ENCODE measurements at regions not wholly inside any gene's neighbourhood (a gene's known extent, or its start where the extent isn't known, plus 50 kb on each side); places are given as distances from the start of the nearest gene placed in this dataset.

- H3K4me1 ChIP-seq (ENCODE audit: control insufficient read depth in 1 of 2, insufficient read depth in 2 of 2, low read length in 2 of 2), result no peaks in the 10 kb centered on the region
- Mint-ChIP-seq H3K36me3 (no peaks in the 10 kb centered on the region), H3K9me3 (peaks cover 10 to 21% (median 15%) of the 10 kb centered on the region in 7 donors), H3K4me1 (no peaks in the 10 kb centered on the region), H3K4me3 (no peak overlapping the region), H3K27me3 (ENCODE audit: low read depth in 3 of 3) (peaks cover 0 to 7% (median 5%) of the 10 kb centered on the region in 3 donors), H3K27ac (no peak overlapping the region)
- no peaks in the 10 kb centered on the region for H3K27me3 ChIP-seq (ENCODE audit: control insufficient read depth in 2 of 2, insufficient read depth in 2 of 2, low read length in 2 of 2)
- no peaks in the 10 kb centered on the region for H3K79me2 ChIP-seq (ENCODE audit: insufficient read depth, low read length)
- no peak for DNase-seq
- H3K36me3 ChIP-seq (replicated peaks in 1 of 2; ENCODE audit: control insufficient read depth in 1 of 2, insufficient read depth in 2 of 2, low read length in 2 of 2), result no peaks in the 10 kb centered on the region
- H3K27ac ChIP-seq (ENCODE audit: low read depth in 1 of 2, low read length in 2 of 2), result no peak overlapping the region
- H4K20me1 ChIP-seq (ENCODE audit: insufficient read depth, low read length), result no peaks in the 10 kb centered on the region
- no peak overlapping the region for H3K4me3 ChIP-seq (replicated peaks in 1 of 3; ENCODE audit: low read depth in 2 of 3, low read length in 3 of 3)
- H3K9me3 ChIP-seq (replicated peaks in 1 of 2; ENCODE audit: control insufficient read depth in 1 of 2, insufficient read depth in 1 of 2, low read length in 2 of 2), result peaks cover 15 to 27% of the 10 kb centered on the region in 2 donors
- H3K4me2 ChIP-seq (replicated peaks; ENCODE audit: extremely low read depth, low read length, poor library complexity, severe bottlenecking), result no peak overlapping the region
- WGBS (ENCODE audit: insufficient coverage), result 100% methylated on average over 1 of the region's 2 CpGs
- intact Hi-C loops (cut with micrococcal nuclease), result no loop called here
- H2AFZ ChIP-seq (ENCODE audit: insufficient read depth, low read depth, low read length, poor library complexity, severe bottlenecking), result no peak overlapping the region
- no peak overlapping the region for H3K9ac ChIP-seq (ENCODE audit: insufficient read depth, low read length, poor library complexity, severe bottlenecking)
- TF ChIP-seq, protein P1, sequence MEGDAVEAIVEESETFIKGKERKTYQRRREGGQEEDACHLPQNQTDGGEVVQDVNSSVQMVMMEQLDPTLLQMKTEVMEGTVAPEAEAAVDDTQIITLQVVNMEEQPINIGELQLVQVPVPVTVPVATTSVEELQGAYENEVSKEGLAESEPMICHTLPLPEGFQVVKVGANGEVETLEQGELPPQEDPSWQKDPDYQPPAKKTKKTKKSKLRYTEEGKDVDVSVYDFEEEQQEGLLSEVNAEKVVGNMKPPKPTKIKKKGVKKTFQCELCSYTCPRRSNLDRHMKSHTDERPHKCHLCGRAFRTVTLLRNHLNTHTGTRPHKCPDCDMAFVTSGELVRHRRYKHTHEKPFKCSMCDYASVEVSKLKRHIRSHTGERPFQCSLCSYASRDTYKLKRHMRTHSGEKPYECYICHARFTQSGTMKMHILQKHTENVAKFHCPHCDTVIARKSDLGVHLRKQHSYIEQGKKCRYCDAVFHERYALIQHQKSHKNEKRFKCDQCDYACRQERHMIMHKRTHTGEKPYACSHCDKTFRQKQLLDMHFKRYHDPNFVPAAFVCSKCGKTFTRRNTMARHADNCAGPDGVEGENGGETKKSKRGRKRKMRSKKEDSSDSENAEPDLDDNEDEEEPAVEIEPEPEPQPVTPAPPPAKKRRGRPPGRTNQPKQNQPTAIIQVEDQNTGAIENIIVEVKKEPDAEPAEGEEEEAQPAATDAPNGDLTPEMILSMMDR (IDR thresholded peaks at IDR 0.05), result no peak
These were observed 235.3 kb downstream of the BUB3 start for GRCh38 chr10:123389520-123389919.

DNA sequence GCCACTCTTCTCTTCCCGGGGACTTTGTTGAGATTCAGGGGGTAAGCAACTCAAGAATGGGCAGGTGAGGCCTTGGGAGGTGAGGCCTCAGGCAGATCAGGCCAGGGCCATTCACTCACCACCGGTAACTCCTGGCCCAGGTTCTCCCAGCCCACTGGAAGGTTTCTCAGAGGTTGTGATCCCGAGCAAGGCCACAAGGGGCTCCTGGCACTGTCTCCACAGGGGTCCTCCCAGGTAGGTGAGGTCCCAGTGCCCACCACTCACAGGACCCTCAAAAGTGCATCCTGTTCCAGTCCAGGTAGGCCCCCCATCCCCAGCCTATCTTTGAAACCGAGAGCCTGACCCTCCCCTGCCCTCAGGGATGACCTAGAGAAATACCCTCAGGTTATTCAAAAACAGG is 236.1 kb downstream of the BUB3 start:
- Mint-ChIP-seq H3K4me1 (no peaks in the 10 kb centered on the region), H3K27me3 (ENCODE audit: low read depth in 3 of 3) (peaks cover 0 to 5% (median 5%) of the 10 kb centered on the region in 3 donors), H3K4me3 (no peak overlapping the region), H3K9me3 (peaks cover 14 to 22% (median 19%) of the 10 kb centered on the region in 7 donors), H3K36me3 (no peaks in the 10 kb centered on the region), H3K27ac (no peak overlapping the region)
- DNase-seq, result no peak
- no peaks in the 10 kb centered on the region for H3K4me1 ChIP-seq (ENCODE audit: control insufficient read depth in 1 of 2, insufficient read depth in 2 of 2, low read length in 2 of 2)
- no peak overlapping the region for H3K9ac ChIP-seq (ENCODE audit: insufficient read depth, low read length, poor library complexity, severe bottlenecking)
- intact Hi-C loops (cut with micrococcal nuclease), result no loop called here
- no peak overlapping the region for H2AFZ ChIP-seq (ENCODE audit: insufficient read depth, low read depth, low read length, poor library complexity, severe bottlenecking)
- H3K36me3 ChIP-seq (replicated peaks in 1 of 2; ENCODE audit: control insufficient read depth in 1 of 2, insufficient read depth in 2 of 2, low read length in 2 of 2), result no peaks in the 10 kb centered on the region
- no peak overlapping the region for H3K4me3 ChIP-seq (replicated peaks in 1 of 3; ENCODE audit: low read depth in 2 of 3, low read length in 3 of 3)
- no peaks in the 10 kb centered on the region for H3K79me2 ChIP-seq (ENCODE audit: insufficient read depth, low read length)
- TF ChIP-seq, protein P1 (IDR thresholded peaks at IDR 0.05), result no peak
- peaks cover 13 to 26% of the 10 kb centered on the region in 2 donors for H3K9me3 ChIP-seq (replicated peaks in 1 of 2; ENCODE audit: control insufficient read depth in 1 of 2, insufficient read depth in 1 of 2, low read length in 2 of 2)
- H3K27ac ChIP-seq (ENCODE audit: low read depth in 1 of 2, low read length in 2 of 2), result no peak overlapping the region
- WGBS (ENCODE audit: insufficient coverage), result 93% methylated on average over 3 of the region's 4 CpGs
- no peak overlapping the region for H3K4me2 ChIP-seq (replicated peaks; ENCODE audit: extremely low read depth, low read length, poor library complexity, severe bottlenecking)
- no peaks in the 10 kb centered on the region for H3K27me3 ChIP-seq (ENCODE audit: control insufficient read depth in 2 of 2, insufficient read depth in 2 of 2, low read length in 2 of 2)
- no peaks in the 10 kb centered on the region for H4K20me1 ChIP-seq (ENCODE audit: insufficient read depth, low read length)
